GM19351 (cell line): ENCODE measurements at regions not wholly inside any gene's neighbourhood (a gene's known extent, or its start where the extent isn't known, plus 50 kb on each side); places are given as distances from the start of the nearest gene placed in this dataset.
A peak's percentile ranks its signal among the peaks of the same experiment; 100 is the strongest.
"Not testable (repeated sequence)": the region's sequence is repeated elsewhere in the genome, so short reads cannot be mapped to it uniquely, and the experiment has no call there.

ENCODE experiments used
- ATAC-seq: cut with Tn5 transposase; IDR thresholded peaks from one replicate; pipeline ENCODE4 v1.9.1; 2021; ENCODE audit warnings: mild to moderate bottlenecking, moderate library complexity; ENCODE audit not compliant: unreplicated experiment

DNA sequence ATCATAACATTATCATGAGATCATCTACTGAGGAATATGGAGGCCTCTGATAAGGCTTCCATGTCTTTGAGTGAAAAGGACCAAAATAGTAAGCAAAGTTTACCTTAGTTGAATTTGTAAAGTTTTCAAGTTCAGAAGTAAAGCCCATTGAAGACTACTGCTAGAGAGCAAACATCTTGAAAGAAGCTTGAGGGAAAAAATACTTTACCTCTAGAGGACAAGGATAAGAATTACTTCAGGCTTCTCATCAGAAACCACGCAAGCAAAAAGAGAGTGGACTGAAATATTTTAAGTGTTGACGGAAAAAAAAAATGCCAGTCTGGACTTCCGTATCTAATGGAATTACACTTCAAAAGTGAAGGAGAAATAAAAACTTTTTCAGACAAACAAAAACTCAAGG lies 114.3 kb downstream of the MPP7 start:
- no peak for ATAC-seq

DNA sequence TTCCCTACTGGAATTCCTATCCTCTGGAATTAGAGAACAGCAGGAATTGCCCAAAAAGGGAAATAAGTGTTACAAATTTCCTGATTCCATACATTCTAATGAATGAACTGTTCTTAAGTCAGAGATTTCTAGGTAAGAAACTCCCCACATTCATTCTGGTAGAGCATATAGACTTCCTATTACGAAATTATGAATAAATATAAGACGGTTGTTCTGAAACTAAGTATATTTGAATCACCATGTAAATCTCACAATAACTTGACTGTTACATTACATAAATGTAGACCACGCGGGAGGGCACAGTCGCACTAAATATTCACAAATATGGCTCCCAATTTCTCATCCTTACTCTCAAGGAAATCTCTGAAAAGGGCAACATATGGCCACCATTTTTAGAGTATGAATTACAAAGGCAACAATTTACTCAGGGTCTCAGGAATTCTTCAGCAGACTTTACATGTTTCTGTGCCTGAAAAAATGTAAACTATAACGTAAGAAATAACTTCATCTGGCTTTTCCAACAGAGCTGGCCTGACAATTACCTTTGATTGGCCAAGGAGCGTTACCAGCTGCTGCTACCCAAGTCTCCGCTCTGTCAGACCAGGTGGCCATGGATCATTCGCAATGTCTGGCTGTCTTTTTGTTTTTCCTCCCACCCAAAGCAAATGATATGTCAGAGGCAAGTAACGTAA lies 115.8 kb downstream of the MPP7 start:
- ATAC-seq, result no peak

DNA sequence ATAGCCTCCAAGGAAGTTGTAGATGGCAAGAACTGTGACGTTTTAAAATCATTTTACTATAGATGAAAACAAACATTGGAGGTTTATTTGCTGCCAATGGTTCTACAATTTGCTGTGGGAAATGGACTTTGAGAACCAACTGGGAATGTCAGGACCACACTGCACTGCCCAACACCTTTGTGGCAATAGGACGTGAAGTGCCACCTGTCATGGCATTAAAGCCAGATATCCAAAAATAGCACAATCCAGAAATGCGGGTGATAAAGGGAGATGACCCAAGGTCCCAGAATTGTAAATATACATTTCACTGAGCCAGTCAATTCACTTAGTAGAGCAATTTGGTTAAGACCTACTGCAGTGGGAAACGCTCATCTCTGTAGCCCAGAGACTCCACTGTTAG lies 116.4 kb downstream of the MPP7 start:
- no peak for ATAC-seq

DNA sequence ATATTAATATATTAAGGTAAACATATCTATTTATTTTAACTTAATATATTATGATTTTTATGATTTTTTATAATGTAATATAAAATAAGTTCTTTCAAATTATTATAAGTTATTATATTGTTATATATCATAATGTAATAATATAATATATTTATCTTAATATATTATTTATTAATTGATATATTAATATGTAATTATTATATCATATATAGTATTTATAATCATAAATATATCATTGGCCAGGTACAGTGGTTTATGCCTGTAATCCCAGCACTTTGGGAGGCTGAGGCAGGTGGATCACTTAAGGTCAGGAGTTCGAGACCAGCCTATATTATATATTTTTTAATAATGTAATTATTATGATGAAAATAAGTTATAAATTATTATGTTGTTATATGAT lies 118.1 kb downstream of the MPP7 start:
- no peak for ATAC-seq

DNA sequence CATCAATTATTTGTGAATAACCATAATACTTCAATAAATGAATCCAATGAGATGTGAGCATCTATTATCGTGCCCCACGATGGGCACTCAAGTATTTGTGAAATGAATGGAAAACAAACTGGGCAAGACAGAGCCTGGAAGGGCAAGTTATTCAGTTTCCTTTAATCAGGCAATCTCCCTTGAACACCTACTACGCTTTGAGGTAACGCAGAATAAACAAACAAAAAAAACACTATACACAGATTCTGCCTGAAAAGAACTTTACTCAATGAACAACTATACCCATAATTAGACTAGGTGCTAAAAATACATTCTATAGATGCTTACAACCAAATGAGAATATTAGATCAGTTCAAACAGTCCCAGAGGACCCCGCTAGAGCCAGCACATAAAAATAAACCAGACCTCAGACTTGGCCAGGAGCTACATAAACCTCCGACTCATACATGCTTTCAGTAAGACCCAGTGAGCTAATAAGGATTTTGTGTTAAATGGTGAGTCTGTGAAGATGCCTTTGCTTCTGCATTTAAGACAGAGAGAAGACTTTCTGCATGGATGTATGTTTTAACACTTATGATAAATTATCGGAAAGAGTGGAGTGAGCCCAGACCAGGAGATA lies 121.3 kb downstream of the MPP7 start:
- ATAC-seq, result no peak

DNA sequence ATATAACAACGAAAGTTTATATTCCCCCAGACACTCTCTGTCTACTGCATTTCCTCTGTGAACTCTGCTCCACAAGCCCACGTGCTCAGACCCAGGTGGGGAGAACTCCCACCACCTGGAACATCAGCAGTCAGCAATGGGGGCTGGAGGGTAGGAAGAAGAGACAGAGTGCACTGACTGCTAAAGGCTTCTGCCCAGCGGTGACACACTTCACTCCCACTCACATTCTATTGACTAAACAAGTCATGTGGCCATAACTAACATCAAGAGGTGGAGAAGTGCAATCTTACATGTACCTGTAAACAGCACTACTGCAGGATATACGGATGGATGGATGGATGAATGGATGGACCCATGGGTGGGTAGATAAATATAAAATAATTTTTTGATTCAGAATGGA lies 122.2 kb downstream of the MPP7 start:
- ATAC-seq, result no peak

DNA sequence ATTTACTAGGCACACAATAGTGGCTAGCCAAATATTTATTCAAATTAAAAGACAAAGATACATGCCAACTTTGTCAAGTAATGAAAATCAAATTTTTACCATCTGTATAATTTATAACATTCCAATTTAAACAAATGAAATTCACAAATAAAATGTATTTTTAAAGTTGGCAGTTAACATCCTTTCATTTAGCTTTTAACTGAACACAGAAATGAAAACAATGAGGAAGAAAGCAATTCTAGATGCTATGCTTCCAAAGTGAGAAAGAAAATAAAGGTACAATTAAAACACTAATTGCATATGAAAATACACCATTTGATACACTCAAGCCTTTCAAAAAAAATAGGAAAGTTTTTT lies 123.1 kb downstream of the MPP7 start:
- no peak for ATAC-seq

DNA sequence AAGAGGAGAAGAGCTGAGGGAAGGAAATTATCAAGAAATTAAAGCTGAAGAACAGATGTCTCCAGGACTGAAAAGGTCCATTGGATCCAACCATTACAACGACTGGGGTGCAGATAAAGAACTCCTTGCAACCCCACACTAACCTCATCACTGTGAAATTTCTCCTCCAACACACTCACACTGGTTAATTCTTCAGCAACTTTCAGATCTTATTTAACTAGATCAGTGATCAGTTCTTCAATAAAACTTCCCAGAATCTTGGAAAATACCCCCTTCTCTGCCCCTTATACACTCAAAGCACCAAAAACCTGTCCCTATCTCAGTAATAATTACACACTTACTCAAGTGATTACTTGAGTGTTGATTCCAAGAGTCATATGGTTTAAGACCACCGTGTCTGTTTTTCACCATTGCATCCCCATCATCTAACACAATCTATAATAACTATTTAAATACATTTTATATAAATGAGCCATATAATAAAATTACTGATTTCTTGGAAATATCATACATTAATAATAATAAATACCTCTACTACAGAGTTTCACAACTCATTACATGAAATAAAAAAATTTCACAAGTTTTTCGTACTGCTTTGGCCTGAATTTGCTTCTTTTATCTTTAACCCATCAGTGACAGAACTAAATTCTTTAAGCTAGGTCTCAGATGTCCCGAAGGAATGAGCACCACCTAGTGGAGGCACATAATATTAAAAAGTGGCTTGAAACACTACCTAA lies 123.7 kb downstream of the MPP7 start:
- peak; percentile 71 for ATAC-seq

DNA sequence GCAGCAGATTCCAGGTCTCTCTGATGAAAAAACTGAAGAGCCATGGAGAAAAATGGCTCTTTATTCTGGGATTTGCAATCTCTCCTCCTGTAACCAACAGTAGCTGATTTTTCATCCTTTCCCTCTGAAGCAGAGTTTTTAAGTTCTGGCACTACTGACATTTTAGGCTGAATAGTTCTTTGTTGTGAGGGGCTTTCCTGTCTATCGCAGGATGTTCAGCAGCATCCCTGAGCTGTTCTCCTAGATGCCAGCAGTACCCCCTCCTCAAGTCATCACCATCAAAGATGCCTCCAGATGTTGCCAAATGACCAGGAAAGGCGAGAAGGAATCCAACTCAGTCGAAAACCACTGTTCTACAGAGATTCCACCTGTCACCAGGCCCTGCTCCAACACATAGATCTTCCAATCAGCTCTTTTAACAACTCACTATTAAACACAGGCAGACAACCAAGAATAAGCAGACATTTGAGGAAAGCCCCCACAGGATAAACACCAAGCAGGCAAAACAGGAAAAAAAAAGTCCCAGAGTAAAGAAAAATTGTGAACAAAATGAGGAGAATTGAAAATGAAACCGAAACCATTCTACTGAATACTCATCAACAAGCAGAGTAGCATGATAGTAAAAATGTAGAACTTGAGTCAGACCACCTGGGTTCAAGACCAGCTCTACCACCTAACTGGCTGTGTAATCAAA lies 124.8 kb downstream of the MPP7 start:
- peak; percentile 78 for ATAC-seq

DNA sequence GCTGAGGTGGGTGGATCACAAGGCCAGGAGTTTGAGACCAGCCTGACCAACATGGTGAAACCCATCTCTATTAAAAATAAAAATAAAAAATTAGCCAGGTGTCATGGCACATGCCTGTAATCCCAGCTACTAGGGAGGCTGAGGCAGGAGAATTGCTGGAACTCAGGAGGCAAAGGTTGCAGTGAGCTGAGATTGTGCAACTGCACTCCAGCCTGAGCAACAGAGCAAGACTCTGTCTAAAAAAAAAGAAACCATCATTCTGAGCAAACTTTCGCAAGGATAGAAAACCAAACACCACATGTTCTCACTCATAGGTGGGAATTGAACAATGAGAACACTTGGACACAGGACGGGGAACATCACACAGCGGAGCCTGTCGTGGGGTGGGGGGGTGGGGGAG lies 126.4 kb downstream of the MPP7 start:
- not testable (repeated sequence) for ATAC-seq

DNA sequence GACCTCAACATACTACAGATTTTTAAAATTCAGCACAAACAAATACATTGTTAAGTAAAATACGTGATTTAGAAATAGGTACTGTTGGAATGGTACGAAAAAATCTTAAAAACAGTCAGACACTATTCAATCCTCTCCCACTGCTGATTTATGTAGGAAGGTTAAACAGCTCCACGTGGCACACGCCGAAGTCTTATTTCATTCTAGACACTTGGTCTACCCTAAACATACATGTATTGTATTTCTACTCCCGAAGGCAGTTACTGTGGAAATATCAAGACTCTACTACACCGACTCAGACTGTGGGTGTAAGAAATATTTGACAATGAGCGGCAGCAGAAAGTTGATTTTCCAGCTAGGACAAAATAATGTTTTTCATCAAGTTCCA lies 130.6 kb downstream of the MPP7 start:
- ATAC-seq, result no peak

DNA sequence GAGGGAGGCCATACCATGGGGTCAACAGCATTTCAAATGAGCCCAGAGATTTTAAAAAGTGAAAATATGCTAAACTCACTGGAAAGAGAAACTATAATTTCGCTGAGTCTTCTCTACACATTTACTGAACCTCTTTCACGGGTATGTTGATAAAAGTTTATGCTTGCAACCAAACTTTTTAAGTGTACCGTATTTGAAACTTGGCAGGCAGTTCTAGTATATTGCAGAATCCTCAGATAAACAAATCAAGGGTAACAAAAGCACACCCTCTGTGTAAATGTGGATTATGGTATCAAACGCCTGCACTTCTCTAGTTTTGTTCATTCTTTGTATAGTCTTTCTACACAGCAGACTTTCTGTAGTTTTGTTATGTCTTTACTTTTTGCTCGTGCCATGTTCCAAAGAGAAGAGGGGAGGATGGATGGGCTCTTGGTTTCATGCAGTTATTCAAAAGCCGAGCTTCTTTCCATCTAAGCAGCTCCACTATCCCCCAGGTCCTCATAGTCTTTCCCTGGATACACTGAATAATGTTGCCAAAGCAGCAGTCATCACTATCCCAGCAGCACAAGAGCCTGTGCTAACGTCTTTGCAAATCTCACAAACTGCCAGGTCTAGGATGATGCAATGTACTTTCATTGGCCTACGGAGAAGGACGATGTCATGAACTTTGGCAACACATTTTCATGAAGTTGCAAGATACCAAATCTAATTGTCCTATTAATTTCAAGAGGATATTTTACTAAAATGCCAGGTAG lies 131.2 kb downstream of the MPP7 start:
- no peak for ATAC-seq

DNA sequence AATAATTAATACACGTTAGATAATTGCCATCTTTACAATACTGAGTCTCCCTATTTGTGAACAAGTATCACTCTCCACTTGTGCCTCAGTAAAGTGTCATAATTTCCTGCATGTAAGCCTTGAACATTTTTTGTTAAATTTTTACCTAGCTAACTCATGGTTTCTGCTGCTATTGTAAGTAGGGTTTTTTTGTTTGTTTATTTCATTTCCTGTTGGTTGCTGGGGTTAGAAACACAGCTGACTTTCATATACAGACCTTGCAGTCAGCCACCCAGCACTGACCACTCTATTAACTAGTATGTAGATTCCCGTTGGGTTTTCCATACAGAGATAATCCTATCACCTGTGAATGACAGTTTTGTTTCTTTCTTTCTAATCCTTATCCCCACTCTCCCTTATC lies 133.3 kb downstream of the MPP7 start:
- peak; percentile 56 for ATAC-seq

DNA sequence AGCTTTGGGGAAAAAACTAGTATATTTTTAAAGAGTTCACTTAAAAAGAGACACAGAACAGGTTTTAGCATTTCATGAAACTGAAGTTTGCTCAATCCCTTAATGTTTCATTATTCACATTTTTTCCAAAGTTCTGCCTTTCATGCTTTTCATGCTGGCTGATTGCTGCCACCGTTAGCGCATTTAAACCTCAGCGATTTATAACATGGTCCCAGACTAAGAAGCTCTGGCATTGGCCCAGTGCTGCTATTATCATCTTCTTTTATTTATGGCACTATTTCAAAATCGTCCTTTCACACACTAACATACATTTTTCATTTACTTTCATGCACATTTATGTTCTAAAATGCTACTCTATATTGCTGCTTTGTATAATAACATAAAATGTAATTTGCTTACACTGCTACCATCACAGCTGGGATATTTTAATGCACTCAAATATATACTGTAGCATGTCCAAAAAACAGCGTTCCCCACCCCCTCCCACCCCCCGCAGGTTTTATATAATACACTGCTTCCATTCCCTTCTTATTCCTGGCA lies 141.9 kb downstream of the MPP7 start:
- ATAC-seq, result no peak

DNA sequence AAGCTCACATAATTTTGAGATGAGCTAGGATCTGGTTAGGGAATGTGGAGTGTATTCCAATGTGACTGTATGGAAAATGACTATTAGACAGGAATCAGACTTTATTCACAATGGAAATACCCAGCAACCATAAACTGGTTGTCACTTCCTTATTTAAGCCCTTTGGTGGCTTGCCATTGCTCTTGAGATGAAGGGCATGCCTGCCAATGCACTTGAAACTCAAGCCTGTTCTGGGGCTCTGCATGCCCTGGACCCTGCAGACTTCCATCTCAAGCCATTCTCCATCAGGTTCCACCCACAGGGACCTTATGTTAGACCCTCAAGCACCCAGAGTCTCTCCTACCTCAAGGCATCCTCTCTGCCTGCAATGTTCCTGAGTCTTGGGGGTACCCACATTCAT lies 145.5 kb downstream of the MPP7 start:
- ATAC-seq, result no peak

DNA sequence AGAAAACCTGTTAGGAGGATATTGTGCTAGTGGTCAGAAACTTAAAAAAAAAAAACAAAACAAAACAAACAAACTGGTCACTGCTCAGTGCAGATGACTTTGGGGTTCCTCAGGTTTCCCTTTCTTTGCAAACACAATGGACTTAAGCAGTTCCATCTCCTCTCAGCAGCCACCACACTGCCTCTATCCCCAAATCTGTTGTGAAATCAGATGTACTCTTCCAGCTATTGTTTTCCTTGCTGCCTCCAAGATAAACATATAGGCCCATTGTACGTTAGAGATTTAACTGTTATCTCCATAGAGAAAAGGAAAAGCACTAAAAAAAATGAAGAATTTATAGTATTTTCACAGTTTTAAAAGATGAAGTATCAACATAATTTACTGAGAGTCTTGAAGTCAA lies 147.1 kb downstream of the MPP7 start:
- ATAC-seq, result no peak

DNA sequence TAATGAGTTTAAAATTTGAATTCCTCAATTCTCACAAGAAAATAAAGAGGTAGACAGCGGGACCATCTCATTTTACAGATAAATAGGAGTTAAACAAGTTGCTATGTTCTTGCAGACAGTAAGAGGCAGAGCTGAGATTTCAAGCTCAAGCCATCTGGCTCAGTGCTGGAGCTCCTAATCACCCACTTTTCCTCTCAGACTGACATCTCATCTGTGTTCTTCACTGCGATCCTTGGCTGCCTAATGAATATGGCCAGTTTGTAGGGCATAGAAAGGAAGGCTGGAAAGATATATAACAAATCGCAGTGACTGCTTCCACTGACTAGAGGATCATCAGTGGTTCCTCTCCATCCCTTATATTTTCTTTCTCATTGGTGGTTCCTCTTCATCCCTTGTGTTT lies 151.2 kb downstream of the MPP7 start:
- no peak for ATAC-seq

DNA sequence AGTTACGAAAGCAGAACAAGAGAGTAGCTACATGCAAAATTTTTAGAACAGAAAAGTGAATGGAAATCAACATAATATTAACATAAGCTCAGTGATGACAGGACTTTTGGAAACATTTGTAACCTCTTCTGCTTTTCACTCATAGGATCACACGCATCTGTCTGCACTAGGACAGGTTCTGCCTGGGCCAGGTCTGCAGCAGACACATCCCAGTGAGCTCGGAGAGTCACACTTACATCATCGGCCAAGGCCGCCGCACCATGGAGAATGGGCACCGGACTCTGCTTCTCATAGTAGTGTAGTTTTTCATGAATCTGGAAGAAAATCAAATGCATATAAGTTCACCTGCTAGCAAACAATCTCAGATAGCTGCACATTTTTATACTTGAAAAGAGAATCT lies 150.9 kb upstream of the ODAD2 start:
- ATAC-seq, result no peak

DNA sequence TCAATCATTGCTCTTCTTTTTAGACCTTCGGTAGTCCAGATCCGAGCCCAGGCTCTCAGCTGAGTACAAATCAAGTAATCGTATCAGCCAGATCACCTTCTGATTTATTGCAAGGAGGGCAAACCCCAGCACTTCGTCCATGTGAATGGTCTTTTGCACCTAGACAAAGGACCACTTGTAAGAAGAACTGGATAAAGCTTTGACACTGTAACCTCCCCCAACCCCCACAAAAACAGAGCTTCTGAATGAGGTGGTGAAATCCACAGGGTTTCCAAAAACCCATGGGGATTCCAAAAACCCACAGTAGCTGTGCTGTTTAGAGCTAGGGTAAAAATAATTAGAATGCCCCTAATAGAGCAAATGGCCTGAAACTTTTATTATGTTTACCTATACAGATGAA lies 148.8 kb upstream of the ODAD2 start:
- ATAC-seq, result no peak

DNA sequence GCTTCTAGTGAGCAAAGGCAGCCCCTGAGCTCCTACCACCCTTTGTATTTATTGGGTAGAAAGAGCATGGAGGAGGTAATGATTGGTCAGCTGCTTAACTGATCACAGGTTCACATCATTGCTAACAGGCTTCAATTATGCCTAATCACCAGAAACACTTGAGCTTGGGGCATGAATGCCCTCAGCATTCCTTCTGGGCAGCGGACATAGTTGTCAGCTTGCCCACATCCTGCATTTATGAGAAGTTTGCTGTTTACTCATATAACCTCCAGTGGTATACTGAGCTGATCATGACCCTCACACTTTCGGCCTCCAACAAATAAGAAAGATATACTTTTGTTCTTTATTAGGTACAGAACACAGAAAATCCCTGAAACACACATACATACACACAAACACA lies 140.3 kb upstream of the ODAD2 start:
- ATAC-seq, result no peak
